HepG2 (cell line): ENCODE measurements at regions not wholly inside any gene's neighbourhood (a gene's known extent, or its start where the extent isn't known, plus 50 kb on each side); places are given as distances from the start of the nearest gene placed in this dataset.

ENCODE experiments used
- ATAC-seq: fragments of 200-7000 bp; cut with Tn5 transposase; 3 replicates; pipeline ENCODE4 v1.9.1; 2020; ENCODE audit warnings: mild to moderate bottlenecking, moderate library complexity
- BruUV-seq: library from RNA; stranded (reverse); fragments of 400-500 nt; replicated peaks from 2 replicates; lab custom pipeline; 2021; lab: Mats Ljungman, UMichigan
- CTCF ChIA-PET: fragments of 300-600 bp; formaldehyde crosslinking; extraction: SDS; loops from one replicate; lab custom pipeline; 2021; ENCODE audit warnings: low total read pairs, inconsistent platforms, low intra/inter-chr PET ratio; lab: Yijun Ruan, JAX
- POLR2A ChIA-PET: fragments of 350-600 bp; sonication (Branson Sonifier 250); formaldehyde crosslinking; loops from one replicate; lab custom pipeline; 2020; ENCODE audit warnings: antibody characterized with exemption, inconsistent platforms; lab: Yijun Ruan, JAX
- DNase-seq: peaks from one replicate; pipeline ENCODE4 v3.0.0-alpha.2; 2015; ENCODE audit warnings: low spot score
- FAIRE-seq: peaks from 3 replicates; lab custom pipeline; 2011; peaks lifted over from hg19 to GRCh38; lab: Jason Lieb, UNC
- H2AFZ ChIP-seq: one replicate; pipeline ENCODE4 v1.6.1; 2011; ENCODE audit warnings: low read length, inconsistent platforms
- H3K27ac ChIP-seq: fragments of 300-600 bp; 3 replicates; pipeline ENCODE4 v1.8.0; 2011; ENCODE audit warnings: mixed run types, mild to moderate bottlenecking, mixed read lengths, low read length, inconsistent platforms; ENCODE audit not compliant: insufficient read depth; ENCODE audit errors: extremely low read length
- H3K27me3 ChIP-seq, 2 experiments: fragments of 200-600 bp in 1 of 2; 2 replicates in 1 of 2; 3 replicates in 1 of 2; pipeline versions ENCODE4 v1.6.0 to v1.8.0; 2011; ENCODE audit warnings: low read length in 2 of 2, mild to moderate bottlenecking in 2 of 2, moderate library complexity in 2 of 2, inconsistent platforms in 1 of 2; ENCODE audit not compliant: insufficient read depth in 2 of 2, control insufficient read depth in 1 of 2
- H3K36me3 ChIP-seq, 2 experiments: fragments of 200-600 bp in 1 of 2; replicated peaks in 1 of 2; 2 replicates in 1 of 2; 3 replicates in 1 of 2; pipeline versions ENCODE4 v1.5.1 to v1.8.0; 2011; ENCODE audit warnings: low read length in 2 of 2, inconsistent platforms in 1 of 2; ENCODE audit not compliant: insufficient read depth in 2 of 2, control insufficient read depth in 1 of 2
- H3K4me1 ChIP-seq: 2 replicates; pipeline ENCODE4 v1.5.1; 2012; ENCODE audit warnings: low read length, inconsistent platforms; ENCODE audit not compliant: insufficient read depth
- H3K4me2 ChIP-seq: 2 replicates; pipeline ENCODE4 v1.6.0; 2011; ENCODE audit warnings: low read depth, low read length, inconsistent platforms
- H3K4me3 ChIP-seq, 3 experiments: fragments of 200-600 bp in 1 of 3; sonication (generic), shearing (Covaris generic) in 1 of 3; replicated peaks in 1 of 3; 2 replicates each; pipeline ENCODE4 v1.5.1; 2011 to 2016; ENCODE audit warnings: low read length in 3 of 3, inconsistent platforms in 2 of 3, low read depth in 2 of 3, mild to moderate bottlenecking in 2 of 3, control low read depth in 1 of 3, mixed read lengths in 1 of 3; ENCODE audit not compliant: insufficient read depth in 1 of 3
- H3K79me2 ChIP-seq: one replicate; pipeline ENCODE4 v1.6.1; 2011; ENCODE audit warnings: low read length, inconsistent platforms; ENCODE audit not compliant: insufficient read depth
- H3K9ac ChIP-seq: 2 replicates; pipeline ENCODE4 v1.6.0; 2011; ENCODE audit warnings: mild to moderate bottlenecking, low read depth, low read length, inconsistent platforms; ENCODE audit not compliant: insufficient read depth
- H3K9me3 ChIP-seq: 2 replicates; pipeline ENCODE4 v1.5.1; 2012; ENCODE audit warnings: mild to moderate bottlenecking, low read length
- H4K20me1 ChIP-seq: 2 replicates; pipeline ENCODE4 v1.6.0; 2011; ENCODE audit warnings: inconsistent platforms, mild to moderate bottlenecking, low read length, moderate library complexity; ENCODE audit not compliant: insufficient read depth
- CREM ChIP-seq, 2 experiments: sonication (generic) in 1 of 2; formaldehyde crosslinking in 1 of 2; IDR thresholded peaks; 2 replicates each; pipeline versions ENCODE4 v1.4.0 to v1.6.1; 2016 to 2020; ENCODE audit warnings: antibody characterized with exemption in 1 of 2, mild to moderate bottlenecking in 1 of 2, missing genetic modification reagents in 1 of 2
- IKZF4 ChIP-seq: sonication (generic); formaldehyde crosslinking; IDR thresholded peaks from 2 replicates; pipeline ENCODE4 v1.5.1; 2020; ENCODE audit warnings: borderline replicate concordance, mild to moderate bottlenecking, low read depth, missing genetic modification reagents; ENCODE audit errors: not compliant biosample characterization
- KAT8 ChIP-seq: IDR thresholded peaks from 2 replicates; pipeline ENCODE4 v1.6.1; 2016; ENCODE audit warnings: missing genetic modification reagents, missing compliant biosample characterization
- PHF21A ChIP-seq: sonication (generic); formaldehyde crosslinking; IDR thresholded peaks from 2 replicates; pipeline ENCODE4 v1.5.0; 2020; ENCODE audit warnings: mild to moderate bottlenecking, missing genetic modification reagents
- RFX3 ChIP-seq: IDR thresholded peaks from 2 replicates; pipeline ENCODE4 v1.6.1; 2016; ENCODE audit warnings: missing biosample characterization, missing genetic modification reagents
- SPEN ChIP-seq: sonication (generic); formaldehyde crosslinking; IDR thresholded peaks from 2 replicates; pipeline ENCODE4 v1.5.1; 2020; ENCODE audit warnings: low read depth, mild to moderate bottlenecking, missing genetic modification reagents
- ZMYM3 ChIP-seq: sonication (generic); formaldehyde crosslinking; IDR thresholded peaks from 2 replicates; pipeline ENCODE4 v1.5.1; 2020; ENCODE audit warnings: mild to moderate bottlenecking, missing genetic modification reagents
- ZNF251 ChIP-seq: sonication (generic); formaldehyde crosslinking; IDR thresholded peaks from 2 replicates; pipeline ENCODE4 v1.9.0; 2021; ENCODE audit warnings: mild to moderate bottlenecking, missing genetic modification reagents
- ZNF556 ChIP-seq: sonication (generic); formaldehyde crosslinking; IDR thresholded peaks from 2 replicates; pipeline ENCODE4 v1.4.0; 2020; ENCODE audit warnings: mild to moderate bottlenecking, missing genetic modification reagents, borderline replicate concordance
- ZNF773 ChIP-seq: sonication (generic); formaldehyde crosslinking; IDR thresholded peaks from 2 replicates; pipeline ENCODE4 v1.4.0; 2020; ENCODE audit warnings: missing genetic modification reagents, borderline replicate concordance
- ZNF850 ChIP-seq: sonication (generic); formaldehyde crosslinking; conservative IDR thresholded peaks from 2 replicates; pipeline ENCODE4 v1.9.0; 2021; ENCODE audit warnings: mild to moderate bottlenecking, missing genetic modification reagents
- in situ Hi-C: cut with HindIII; loops from 2 replicates; pipeline ENCODE4 v1.10.0; 2017; ENCODE audit warnings: low pct_unique_long_range_greater_than_20kb; ENCODE audit not compliant: extremely low pct_ligation_motif_present
- intact Hi-C: fragments of 100-400 bp; cut with micrococcal nuclease; formaldehyde crosslinking; loops from one replicate; pipeline ENCODE4 v1.10.0; 2022; ENCODE audit not compliant: unreplicated experiment
- TF ChIP-seq, protein P1 (sequence below): sonication (generic); formaldehyde crosslinking; IDR thresholded peaks from 2 replicates; pipeline ENCODE4 v1.4.0; 2020; ENCODE audit warnings: missing genetic modification reagents
- TF ChIP-seq, protein P2 (sequence below): IDR thresholded peaks from 2 replicates; pipeline ENCODE4 v1.6.1; 2018; ENCODE audit warnings: missing genetic modification reagents, mild to moderate bottlenecking, missing compliant biosample characterization
- TF ChIP-seq, protein P3 (sequence below): sonication (generic); formaldehyde crosslinking; IDR thresholded peaks from 2 replicates; pipeline ENCODE4 v1.4.0; 2020; ENCODE audit warnings: mild to moderate bottlenecking, missing genetic modification reagents

DNA sequence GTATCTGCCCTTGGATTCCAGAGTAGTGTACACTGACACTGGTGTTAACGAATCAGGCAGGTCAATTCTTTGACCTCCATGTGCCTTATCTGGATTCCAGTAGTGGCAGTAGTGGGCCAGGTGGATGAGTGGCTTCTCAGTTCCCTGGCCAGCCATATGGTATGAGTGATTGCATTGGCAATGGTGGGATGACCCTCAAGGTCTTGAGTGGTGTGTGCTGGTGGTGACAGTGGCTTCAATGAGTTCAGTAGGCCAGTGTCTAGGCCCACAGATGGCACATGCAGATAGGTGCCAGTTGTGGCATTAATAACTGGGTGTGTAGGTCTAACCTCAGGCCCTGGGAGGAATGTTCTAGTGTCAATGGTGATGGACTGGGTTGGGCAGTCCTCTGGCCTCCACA, 674.1 kb upstream of the NXPH2 start (continued):
- TF ChIP-seq, protein P1, sequence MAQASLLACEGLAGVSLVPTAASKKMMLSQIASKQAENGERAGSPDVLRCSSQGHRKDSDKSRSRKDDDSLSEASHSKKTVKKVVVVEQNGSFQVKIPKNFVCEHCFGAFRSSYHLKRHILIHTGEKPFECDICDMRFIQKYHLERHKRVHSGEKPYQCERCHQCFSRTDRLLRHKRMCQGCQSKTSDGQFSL (CRISPR knock-in tag), result no peak
- TF ChIP-seq ZNF773 (CRISPR knock-in tag) (no peak), KAT8 (CRISPR knock-in tag) (no peak), CREM (IDR thresholded peaks at IDR 0.05) (no peak), CREM (CRISPR knock-in tag; IDR thresholded peaks at IDR 0.05) (no peak)
- TF ChIP-seq, protein P2, sequence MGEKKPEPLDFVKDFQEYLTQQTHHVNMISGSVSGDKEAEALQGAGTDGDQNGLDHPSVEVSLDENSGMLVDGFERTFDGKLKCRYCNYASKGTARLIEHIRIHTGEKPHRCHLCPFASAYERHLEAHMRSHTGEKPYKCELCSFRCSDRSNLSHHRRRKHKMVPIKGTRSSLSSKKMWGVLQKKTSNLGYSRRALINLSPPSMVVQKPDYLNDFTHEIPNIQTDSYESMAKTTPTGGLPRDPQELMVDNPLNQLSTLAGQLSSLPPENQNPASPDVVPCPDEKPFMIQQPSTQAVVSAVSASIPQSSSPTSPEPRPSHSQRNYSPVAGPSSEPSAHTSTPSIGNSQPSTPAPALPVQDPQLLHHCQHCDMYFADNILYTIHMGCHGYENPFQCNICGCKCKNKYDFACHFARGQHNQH (CRISPR knock-in tag), result no peak

DNA sequence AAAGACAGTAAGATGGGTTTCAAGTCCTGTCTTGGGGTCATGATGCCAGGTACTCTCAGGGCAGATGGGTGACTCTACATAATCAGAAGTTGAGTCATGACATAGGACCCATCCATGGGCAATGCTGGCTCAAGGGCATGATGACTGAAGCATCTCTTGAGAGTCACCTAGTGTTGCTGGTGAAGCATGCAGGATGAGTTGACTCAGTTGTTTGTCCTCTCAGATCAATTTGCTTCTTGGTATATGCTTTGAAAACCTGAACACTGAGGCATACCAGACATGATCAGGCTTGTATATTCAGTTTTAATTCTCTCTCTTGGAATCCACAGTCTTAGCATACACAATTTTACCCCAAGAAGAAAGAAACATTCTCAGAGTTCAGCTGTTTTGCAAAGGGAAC, 658.9 kb upstream of the NXPH2 start:
- intact Hi-C loops, result no loop called here
- no peak overlapping the region for H3K4me3 ChIP-seq
- no peak for DNase-seq
- no peak overlapping the region for H2AFZ ChIP-seq
- no peaks in the 10 kb centered on the region for H3K9me3 ChIP-seq
- H3K36me3 ChIP-seq, result no peaks in the 10 kb centered on the region
- CTCF ChIA-PET, result no interaction called here
- no peak overlapping the region for H3K27ac ChIP-seq
- in situ Hi-C loops, result no loop called here
- no peaks in the 10 kb centered on the region for H3K4me1 ChIP-seq
- no peaks in the 10 kb centered on the region for H4K20me1 ChIP-seq
- no peak for TF ChIP-seq SPEN
- TF ChIP-seq ZNF251 (CRISPR knock-in tag), result no peak
- TF ChIP-seq ZMYM3, result no peak
- no peak for TF ChIP-seq PHF21A (CRISPR knock-in tag)
- no peak for TF ChIP-seq ZNF850 (CRISPR knock-in tag)
- TF ChIP-seq ZNF556 (CRISPR knock-in tag), result no peak
- TF ChIP-seq, protein P3, sequence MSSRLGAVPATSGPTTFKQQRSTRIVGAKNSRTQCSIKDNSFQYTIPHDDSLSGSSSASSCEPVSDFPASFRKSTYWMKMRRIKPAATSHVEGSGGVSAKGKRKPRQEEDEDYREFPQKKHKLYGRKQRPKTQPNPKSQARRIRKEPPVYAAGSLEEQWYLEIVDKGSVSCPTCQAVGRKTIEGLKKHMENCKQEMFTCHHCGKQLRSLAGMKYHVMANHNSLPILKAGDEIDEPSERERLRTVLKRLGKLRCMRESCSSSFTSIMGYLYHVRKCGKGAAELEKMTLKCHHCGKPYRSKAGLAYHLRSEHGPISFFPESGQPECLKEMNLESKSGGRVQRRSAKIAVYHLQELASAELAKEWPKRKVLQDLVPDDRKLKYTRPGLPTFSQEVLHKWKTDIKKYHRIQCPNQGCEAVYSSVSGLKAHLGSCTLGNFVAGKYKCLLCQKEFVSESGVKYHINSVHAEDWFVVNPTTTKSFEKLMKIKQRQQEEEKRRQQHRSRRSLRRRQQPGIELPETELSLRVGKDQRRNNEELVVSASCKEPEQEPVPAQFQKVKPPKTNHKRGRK (CRISPR knock-in tag), result no peak
- no peak for TF ChIP-seq IKZF4 (CRISPR knock-in tag)
- no peak for TF ChIP-seq RFX3 (CRISPR knock-in tag)
- TF ChIP-seq, all 625 proteins: peak for 0
- BruUV-seq, result no TSS peak
- POLR2A ChIA-PET, result no interaction called here
- ATAC-seq (no peak), FAIRE-seq (no peak)
- Histone ChIP-seq H3K27me3 (no peaks in the 10 kb centered on the region), H3K79me2 (no peaks in the 10 kb centered on the region), H3K4me2 (no peak overlapping the region), H3K9ac (no peak overlapping the region)
